PC-9 (cell line): ENCODE measurements at regions not wholly inside any gene's neighbourhood (a gene's known extent, or its start where the extent isn't known, plus 50 kb on each side); places are given as distances from the start of the nearest gene placed in this dataset.

ENCODE experiments used
- EZH2 ChIP-seq: fragments of 200-600 bp; sonication (generic); IDR thresholded peaks from 2 replicates; pipeline ENCODE4 v1.8.0; 2017; ENCODE audit warnings: antibody characterized with exemption, low read depth
- TF ChIP-seq, protein P1 (sequence below): fragments of 200-600 bp; sonication (generic); conservative IDR thresholded peaks from 2 replicates; pipeline ENCODE4 v1.6.1; 2017; ENCODE audit warnings: mixed run types, antibody characterized with exemption, mild to moderate bottlenecking, moderate library complexity

DNA sequence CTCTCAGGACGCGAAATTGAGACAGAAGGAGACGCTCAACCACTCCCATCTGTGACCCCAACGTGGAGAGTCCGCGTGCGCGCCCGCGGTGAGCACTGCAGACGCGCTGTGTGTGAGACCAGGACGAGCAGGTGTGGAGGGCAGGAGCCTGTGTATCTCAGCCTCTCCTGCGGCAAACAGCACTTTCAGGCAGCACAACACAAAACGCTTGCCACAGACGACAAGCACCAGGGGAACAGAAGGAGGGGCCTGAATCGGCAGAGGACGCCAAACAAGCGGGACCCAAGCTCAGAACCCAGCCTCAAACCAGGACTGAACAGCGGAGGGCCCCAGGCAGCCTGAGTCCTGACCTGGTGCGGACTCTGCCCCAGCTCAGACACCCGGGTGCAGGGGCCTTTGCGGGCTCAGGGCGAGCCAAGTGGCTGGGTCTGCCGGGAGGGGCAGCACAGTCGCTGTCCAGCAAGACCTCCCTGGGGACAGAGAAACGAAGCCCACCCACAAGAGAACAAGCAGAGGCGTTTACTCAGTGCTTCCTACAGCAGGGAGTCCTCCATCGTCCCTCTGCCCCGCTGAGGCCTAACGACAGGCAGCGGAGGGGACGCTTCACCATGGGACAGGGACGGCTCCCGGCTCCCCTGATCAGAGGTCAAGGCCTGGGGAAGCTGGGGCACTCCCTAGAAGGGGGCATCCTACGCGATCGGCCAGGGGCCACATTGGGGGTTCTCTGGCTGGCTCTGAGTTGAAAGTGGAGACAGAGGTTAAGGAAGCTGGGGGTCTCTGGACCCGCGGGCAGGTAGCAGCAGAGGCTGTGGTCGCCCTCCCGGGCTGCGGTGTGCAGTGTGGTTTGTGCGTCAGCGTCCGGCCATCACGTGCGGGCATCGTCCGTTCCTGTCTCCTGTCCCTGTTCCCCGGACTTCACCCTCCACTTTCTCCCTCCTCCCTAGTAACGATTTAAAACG is 560.8 kb downstream of the BRD1 start:
- TF ChIP-seq EZH2, result peak; percentile 86; the same call in 1 of the 2 replicates
- TF ChIP-seq, protein P1, sequence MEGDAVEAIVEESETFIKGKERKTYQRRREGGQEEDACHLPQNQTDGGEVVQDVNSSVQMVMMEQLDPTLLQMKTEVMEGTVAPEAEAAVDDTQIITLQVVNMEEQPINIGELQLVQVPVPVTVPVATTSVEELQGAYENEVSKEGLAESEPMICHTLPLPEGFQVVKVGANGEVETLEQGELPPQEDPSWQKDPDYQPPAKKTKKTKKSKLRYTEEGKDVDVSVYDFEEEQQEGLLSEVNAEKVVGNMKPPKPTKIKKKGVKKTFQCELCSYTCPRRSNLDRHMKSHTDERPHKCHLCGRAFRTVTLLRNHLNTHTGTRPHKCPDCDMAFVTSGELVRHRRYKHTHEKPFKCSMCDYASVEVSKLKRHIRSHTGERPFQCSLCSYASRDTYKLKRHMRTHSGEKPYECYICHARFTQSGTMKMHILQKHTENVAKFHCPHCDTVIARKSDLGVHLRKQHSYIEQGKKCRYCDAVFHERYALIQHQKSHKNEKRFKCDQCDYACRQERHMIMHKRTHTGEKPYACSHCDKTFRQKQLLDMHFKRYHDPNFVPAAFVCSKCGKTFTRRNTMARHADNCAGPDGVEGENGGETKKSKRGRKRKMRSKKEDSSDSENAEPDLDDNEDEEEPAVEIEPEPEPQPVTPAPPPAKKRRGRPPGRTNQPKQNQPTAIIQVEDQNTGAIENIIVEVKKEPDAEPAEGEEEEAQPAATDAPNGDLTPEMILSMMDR, result no peak
